Germinal center (tissue), 1 donor: ENCODE measurements at regions not wholly inside any gene's neighbourhood (a gene's known extent, or its start where the extent isn't known, plus 50 kb on each side); places are given as distances from the start of the nearest gene placed in this dataset.

Experiments
- DNase-seq: peaks from one replicate; pipeline ENCODE4 v3.0.0; 2012; ENCODE audit warnings: mixed read lengths, low spot score

DNA sequence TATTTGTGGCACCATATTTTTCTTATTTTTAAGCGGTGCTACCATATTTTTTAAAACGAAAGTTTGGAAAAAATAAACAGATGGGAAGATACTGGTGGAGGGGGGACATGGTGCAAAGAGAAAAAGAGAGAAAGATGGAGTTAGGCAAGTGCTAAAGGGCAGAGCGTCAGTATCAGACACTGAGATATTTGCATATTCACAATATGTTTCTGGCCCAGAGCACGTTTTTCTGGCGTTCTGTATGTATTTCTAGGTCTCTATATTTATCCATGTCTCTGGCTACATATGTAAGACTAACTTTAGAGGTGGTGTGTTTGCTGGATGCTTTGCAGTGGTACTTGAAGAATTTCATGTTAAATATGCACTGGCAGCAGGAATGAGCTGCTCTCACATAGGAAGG lies 414.0 kb downstream of the TLE4 start:
- DNase-seq, result no peak

DNA sequence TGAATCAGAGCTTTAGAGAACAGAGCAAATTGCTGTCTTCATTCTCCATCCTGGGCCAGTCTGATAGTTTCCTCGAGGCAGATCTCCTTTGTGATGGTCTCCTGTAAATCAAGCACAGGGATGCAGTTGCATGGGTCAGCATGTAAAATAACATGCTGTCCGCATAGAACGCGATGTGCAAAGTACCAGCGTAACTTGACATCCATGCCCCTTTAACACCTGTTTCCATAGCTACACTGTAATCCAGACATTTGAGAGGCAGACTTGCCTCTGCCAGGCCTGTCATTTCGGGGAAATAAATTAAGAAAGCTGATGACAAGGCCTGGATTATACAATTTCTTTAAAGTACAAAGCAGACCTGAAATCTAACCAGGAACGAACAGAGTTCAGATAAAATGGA lies 413.5 kb downstream of the TLE4 start:
- no peak for DNase-seq

DNA sequence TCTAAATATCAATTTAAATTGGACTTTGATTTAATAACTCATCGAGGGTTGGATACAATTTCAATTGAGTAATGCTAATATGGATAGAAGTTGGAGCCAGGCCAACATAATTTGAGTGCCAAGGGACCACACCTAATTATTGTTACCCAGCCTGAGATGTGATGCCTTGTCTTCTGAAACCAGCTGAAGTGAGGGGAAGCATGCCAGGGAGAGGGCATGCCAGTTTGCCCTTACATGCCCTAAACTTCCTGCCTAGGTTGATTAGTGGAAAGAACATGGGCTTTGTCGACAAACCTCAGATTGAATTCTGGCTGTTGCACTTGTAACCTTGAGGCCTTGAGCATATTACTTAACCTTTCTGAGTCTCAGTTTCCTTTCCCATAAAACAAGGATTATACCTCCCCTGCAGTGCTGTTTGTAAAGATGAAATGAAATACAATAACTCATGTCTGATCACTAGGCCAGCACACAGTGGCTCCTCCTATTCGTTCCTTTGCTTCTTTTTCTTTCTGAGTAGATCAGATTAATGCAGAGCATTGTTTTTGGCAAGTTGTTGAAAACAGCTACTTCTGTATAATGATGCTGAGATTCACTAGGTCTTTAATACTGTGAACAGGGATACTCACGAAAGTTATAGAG lies 412.8 kb downstream of the TLE4 start:
- no peak for DNase-seq

DNA sequence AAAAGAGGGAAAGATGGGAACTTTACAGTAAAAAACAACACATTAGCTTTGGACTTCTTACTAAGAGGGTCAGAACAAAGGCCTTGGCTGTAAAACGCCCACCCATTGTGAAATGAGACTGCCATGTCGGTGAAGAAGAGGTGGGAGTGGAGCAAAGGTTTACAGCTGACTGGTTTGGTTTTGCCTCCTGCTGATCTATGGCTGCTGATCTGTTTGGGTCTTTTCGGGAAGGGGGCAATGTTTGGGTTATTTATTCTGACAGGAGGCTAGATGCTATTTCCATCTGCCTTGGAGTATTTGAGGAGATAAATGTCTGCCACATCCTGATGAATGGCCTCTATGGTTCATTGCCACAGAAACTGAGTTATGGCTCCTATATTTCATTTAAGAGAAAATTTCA lies 408.7 kb downstream of the TLE4 start:
- no peak for DNase-seq

DNA sequence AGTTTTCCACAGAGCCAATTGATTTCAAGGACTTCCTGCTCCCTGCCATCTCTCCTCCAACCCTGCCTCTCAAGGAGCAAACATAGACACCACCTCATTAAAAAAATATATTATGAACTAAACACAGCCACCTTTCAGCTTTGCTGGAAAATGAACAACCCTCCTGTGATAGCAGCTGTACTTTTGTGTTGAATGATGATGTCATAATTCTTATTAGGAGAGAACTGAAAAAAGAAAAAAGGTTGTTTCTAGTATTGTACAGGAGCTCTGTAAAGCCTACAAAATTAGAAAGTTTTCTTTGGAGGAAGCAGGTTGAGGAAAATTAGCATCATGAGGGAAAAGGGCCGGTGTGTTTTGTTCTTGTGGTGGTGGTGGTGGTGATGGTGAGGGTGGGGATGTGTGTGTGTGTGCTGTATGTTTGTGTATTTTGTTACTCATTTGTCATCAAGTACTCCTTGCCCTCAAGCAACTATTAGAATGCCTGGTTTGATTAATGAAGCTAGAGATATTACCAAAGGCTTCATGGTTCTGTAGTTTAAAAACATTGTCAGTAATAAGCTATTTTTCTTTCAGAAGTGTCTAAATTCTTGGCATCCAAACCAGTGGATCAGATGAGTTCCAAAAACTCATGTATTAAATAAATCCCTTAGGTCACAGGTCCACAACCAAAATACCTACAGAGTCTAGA lies 405.9 kb downstream of the TLE4 start:
- DNase-seq, result no peak

DNA sequence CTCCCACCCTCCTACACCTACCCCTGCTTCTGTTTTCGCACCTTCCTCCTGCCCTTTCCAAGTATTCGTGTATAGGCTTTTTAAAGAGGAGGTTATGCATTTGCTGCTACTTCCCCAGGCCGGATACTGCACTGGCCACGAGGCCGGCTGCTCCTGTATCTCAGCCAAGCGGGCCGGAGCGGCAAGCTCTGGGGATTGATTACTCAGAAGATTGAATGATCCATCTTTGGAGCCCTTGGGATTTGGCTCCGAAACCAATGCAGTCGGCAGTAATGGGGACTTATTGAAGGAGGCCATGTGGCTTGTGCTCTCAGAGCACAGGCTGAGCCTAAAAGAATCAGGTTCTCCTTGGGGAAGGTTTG lies 405.3 kb downstream of the TLE4 start:
- no peak for DNase-seq

DNA sequence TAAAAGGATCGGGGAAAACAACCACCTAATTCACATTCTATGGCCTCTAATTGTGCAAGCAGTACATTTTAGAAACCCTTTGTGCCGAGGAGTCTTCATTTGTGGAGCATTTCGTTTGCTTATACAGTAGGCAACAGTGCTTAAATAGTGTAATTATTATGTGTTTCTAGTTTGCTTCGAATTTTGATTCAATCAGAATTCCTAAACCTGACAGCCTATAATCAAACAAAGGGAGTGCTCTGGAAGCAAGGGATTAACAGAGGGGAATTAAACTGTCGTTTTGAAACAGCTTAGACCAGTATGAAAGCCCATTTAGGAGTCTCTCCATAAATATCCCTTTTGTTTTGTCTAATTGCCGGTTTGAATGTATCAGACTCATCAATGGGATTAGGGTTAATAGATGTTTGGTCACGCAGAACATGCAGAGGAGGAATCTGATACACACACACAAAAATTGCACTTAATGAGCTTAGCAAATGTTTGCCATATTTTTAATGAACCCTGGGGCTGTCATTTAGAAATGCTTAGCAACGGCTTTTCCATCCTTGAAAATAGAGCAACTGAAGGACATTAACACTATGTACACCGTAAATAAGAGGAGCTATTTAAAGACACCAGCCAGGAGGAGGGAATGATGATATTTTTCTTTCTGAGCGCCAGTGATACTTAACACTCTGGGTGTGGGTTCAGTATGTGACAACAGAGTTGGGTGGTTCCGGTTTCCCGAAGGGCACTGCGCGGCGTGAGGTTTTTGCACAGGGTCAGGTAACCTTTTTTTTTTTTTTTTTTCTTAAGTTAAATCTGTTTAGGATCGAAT lies 404.7 kb downstream of the TLE4 start:
- DNase-seq, result no peak

DNA sequence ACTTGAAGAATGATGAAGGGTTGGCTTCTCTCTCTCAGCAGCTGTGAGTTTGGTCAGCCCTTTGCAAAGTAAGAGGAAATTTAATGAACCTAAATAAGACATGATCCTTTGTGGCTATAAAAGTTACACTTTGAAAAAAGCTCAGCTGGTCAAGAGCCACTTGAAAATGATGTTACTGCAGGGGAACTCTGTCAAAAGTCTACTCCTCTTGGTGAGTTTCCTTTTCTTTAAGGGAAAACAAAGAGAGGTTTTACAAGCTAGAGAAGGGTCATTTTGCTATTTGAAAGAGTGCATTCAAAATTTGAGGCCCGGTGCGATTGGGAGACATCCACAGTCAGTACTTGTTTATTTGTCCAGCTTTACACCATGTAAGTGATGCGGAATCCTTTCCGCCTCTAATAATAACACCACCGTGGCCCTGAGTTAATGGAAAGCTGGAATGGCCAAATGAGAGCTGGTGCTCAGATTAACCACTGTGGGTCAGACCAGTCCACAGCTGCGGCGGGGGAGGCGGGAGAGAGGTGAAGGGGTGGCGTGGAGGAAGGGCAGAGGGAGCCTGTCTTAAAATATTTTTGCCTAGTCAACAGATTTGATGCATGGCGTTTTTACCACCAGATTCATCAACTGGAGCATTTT lies 404.0 kb downstream of the TLE4 start:
- no peak for DNase-seq

DNA sequence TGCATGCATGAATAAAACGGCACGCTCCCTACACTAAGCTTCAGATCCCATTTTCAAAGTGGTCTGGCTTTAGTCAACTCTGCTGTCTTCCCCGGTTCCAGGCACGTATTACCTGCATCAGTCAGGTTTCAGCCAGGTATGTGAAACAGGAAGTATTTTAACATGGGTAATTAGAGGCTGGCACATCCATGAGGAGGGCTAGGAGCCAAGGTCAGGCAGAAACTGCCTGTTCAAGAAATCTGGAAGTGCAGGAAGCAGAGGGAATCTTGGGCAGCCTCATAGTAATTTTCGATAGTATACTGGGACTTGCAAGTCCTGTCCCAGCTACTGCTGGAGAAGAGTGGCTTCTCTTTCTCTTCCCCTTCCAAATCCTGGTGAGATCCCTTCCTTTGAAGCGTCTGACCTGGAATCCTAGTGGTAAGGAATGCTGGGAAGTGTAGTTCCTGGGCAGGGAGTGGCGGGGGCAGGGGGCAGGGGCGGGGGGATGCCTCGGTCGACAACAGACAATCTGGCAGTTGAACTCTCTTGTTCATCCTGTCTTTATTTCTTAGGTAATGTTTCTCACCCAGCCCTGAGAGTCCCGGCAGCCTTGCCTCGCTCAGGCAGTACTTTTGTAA lies 403.1 kb downstream of the TLE4 start:
- DNase-seq, result no peak

DNA sequence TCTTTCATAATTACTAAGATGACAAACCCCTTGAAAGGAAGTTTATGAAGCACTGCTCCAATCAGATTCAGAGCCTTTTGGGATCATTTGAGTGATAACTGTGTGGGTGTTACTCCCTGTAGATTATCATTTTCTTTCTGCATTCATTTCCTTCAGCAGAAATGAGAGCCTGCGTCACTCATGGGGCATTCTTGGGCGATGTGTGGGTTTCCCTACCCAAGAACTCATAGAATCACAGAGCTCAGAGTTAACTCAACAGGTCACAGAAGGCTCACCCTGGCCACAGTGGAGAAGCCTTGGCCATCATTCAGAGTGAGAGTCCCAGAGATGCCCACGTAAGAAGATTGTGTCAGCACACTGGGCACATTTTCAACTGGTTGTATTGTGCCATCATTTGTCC lies 401.9 kb downstream of the TLE4 start:
- no peak for DNase-seq

DNA sequence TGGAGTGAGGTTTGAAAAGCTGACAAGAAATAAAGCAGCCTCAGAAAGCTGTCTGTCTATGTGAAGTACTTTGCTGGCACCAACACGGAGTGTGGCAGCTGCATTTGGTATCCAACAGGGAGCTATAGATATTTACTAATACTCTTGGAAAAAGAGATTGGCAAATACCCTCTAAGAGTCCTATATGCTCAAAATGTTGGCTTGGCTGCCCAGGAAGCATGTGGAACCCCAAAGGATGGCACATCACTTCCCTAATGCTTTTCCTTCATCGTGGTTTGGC lies 398.3 kb downstream of the TLE4 start:
- DNase-seq, result no peak

DNA sequence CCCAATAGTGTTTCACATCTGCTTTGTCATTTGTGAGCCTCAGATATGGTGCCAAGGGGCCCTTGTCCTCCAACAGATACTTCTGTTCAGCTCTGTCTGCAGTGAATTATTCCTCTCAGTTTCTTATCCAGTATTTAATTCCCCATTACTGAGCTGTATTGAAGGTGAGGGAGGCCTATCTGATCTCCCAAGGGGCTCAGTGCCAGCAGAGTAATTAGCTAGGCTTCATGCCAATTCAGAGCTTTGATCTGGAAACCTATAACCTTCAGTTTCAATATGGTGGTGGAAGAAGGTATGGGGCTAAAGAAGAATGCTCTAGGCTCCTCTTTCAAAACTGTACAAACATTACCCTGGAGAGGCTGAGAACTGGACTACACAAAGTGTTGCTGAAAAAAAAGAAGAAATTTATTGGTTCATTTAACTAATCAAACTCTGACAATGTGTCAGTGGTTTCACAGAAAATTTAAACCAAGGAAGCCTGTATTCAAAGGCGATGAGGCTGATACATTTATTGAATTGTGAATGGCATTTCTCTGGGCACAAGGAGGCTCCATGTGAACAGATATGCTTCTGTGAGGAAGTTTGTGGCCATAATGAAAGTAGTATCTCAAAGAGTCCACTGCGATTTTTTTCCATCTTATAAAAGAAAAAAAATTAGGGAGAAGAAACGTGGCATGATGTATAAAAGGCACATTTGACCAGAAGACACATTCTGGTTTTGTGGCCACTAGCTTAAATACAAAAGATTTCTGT lies 397.8 kb downstream of the TLE4 start:
- DNase-seq, result no peak

DNA sequence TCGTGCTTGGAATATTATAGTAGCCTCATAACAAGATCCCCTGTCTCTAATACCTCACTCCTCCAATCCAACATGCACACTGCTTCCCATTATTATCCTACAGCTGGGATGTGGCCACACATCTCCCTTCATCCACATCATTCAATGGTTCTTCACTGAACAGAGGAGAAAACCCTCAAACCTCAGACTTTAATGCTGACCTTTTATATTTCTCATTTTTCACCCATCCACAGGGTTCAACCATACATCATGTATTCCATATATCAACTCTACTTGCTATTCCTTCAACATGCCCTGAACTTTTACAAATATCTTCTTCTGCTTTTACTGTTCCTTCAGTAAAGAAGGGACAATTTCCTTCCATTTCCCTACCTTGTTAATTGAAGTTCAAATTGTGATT lies 396.8 kb downstream of the TLE4 start:
- no peak for DNase-seq

DNA sequence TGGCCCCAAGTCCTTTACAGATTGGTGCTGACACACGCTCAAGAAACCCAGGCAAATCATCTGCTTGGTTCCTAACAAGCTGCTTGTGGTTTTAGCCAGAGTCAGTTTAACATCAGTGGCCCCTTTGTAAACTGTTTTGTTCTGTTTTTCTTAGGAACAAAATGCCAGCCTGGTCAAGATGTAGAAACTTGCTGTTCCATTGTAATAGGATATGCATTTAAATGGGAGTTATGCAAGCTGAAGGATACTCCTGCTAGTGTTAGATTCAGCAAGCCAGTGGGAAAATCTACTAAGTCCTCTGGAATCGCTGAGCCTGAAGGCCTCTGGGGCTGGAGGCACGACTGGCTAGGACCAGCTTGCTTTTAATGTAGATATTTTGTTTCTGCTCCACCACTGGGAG lies 391.1 kb downstream of the TLE4 start:
- no peak for DNase-seq

DNA sequence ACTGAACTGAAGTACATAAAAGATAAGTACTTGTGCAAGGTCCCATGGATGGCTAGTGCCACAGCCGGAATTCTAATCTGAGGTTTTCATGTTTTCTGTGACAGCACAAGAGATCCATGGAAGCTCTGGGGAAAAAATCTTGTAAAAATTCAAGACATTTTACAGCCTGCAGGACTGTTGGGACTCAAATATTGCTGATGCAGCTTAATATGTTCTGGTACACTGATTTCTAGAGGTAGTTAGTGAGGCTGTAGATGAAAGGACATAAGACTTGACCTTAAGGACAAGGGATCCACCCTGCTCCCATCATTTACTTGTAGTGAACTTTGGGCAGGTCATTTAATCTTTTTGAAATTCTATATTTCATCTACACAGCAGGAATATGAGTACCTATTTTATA lies 390.4 kb downstream of the TLE4 start:
- DNase-seq, result no peak

DNA sequence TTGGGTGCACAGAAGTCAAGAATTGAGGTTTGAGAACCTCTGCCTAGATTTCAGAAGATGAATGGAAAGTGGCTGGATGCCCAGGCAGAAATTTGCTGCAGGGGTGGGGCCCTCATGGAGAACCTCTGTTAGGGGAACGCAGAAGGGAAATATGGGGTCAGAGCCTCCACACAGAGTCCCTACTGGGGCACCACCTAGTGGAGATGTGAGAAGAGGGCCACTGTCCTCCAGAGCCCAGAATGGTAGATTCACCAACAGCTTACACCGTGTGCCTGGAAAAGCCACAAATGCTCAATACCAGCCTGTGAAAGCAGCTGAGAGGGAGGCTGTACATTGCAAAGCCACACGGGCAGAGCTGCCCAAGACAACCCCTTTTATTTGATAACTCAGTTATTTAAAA lies 383.5 kb downstream of the TLE4 start:
- no peak for DNase-seq

DNA sequence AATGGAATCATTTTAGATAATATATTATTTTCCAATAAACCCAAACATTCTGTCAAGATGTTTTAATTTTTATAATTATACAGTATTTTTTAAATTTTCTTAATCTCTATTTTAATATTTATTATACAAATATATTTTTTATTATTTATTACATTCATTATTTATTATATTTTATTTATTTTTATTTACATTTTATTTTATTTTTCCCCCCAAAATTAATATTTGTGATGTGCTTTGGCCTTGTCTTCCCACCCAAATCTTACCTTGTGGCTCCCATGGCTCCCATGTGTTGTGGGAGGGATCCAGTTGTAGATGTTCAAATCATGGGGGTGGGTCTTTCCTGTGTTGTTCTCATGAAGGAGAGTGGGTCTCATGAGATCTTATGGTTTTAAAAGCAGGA lies 382.1 kb downstream of the TLE4 start:
- no peak for DNase-seq

DNA sequence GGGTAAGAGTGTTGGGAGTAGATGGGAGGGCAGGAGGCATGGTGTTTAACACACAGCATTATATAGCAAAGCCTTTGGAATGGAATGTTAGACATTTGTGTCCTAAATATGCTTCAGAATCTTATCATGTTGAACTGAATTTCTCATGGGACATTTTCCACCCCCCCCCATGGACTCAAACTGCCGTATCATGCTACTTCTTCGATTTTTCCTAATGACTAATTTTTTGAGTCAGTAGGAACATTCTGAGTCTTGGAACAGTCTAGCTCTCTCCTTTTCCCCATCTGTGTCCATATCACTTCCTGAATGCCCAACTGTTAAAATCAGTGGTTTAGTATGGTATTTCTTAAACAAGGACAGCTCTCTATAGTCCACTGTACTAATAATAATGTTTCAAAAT lies 380.6 kb downstream of the TLE4 start:
- no peak for DNase-seq

DNA sequence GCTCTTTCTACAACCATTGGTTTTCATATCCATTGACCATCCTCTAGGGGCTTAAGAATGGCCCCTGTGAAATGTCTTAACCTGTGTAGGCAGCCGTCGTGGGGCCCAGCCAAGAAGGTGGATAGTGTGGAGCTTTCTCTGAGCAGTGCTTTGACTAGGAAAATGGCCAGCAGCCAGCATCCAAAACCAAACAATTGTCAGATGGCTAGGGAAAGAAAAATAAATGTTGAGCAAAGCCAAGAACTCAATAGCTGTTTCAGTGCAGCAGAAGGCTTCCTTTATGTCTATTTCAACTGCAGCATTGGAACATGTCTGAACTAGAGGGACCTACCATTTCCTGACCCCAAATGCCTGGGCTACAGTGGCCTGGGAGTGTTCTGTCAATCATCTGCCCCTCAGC lies 374.9 kb downstream of the TLE4 start:
- DNase-seq, result no peak

DNA sequence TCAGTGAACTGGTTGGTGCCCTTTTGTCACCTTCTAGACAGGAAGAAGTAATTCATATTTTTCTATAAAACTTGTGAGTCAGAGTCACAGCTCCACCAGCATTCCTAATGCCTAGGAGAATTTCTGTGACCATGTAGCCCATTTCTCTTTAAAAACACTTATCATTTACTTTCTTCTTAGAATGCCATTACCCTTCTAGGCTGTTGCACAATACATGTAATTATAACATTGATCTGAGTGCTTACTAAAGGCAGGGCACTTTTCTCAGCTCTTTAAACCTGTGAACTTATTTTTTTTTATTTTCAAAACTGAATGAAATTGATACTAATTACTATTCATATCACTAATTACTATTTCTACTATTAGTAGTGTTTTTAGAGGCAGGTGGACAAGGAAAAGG lies 373.7 kb downstream of the TLE4 start:
- no peak for DNase-seq

DNA sequence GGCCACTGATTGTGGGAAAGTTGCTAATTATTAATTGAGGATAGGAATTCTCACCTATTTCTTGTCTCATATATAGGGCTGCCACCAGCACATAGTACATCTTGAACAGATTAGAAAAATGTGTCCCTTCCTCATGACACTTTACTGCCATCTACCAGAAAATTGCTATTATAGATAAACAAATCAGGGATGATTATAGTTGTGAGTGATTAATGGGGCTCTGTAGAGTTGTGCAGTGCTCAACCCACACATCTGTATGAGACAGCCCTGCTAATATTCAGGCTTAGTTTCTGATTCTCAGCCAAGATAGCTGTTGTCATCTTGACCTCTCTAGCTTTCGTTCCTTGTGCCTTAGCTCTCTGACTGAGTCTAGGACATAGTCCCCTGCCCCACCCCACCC lies 373.3 kb downstream of the TLE4 start:
- no peak for DNase-seq

DNA sequence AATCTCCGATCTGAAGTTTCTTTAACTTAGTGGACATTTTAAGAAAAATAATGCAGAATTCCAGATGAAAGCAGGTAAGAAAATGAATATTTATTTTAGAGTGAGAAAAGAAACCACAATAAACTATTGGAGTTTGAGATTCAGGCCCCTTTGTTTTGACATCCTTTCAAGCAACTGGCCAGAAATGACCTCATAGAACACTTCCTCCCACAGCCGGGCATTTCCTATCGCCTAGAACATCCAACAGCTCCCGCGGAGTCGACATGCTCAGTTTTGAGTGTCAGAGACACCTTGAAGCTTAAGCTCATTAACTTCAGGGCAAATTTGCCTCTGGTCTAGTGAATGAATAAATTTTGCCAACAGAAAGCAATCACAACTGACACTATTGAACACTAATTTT lies 369.2 kb downstream of the TLE4 start:
- no peak for DNase-seq
